HepG2 (cell line): ENCODE measurements at regions not wholly inside any gene's neighbourhood (a gene's known extent, or its start where the extent isn't known, plus 50 kb on each side); places are given as distances from the start of the nearest gene placed in this dataset.

Source experiments
- ATAC-seq: fragments of 200-7000 bp; cut with Tn5 transposase; 3 replicates; pipeline ENCODE4 v1.9.1; 2020; ENCODE audit warnings: mild to moderate bottlenecking, moderate library complexity
- BruUV-seq: library from RNA; stranded (reverse); fragments of 400-500 nt; replicated peaks from 2 replicates; lab custom pipeline; 2021; lab: Mats Ljungman, UMichigan
- CTCF ChIA-PET: fragments of 300-600 bp; formaldehyde crosslinking; extraction: SDS; loops from one replicate; lab custom pipeline; 2021; ENCODE audit warnings: low total read pairs, inconsistent platforms, low intra/inter-chr PET ratio; lab: Yijun Ruan, JAX
- POLR2A ChIA-PET: fragments of 350-600 bp; sonication (Branson Sonifier 250); formaldehyde crosslinking; loops from one replicate; lab custom pipeline; 2020; ENCODE audit warnings: antibody characterized with exemption, inconsistent platforms; lab: Yijun Ruan, JAX
- DNase-seq: peaks from one replicate; pipeline ENCODE4 v3.0.0-alpha.2; 2015; ENCODE audit warnings: low spot score
- FAIRE-seq: peaks from 3 replicates; lab custom pipeline; 2011; peaks lifted over from hg19 to GRCh38; lab: Jason Lieb, UNC
- H2AFZ ChIP-seq: one replicate; pipeline ENCODE4 v1.6.1; 2011; ENCODE audit warnings: low read length, inconsistent platforms
- H3K27ac ChIP-seq: fragments of 300-600 bp; 3 replicates; pipeline ENCODE4 v1.8.0; 2011; ENCODE audit warnings: mixed run types, mild to moderate bottlenecking, mixed read lengths, low read length, inconsistent platforms; ENCODE audit not compliant: insufficient read depth; ENCODE audit errors: extremely low read length
- H3K27me3 ChIP-seq, 2 experiments: fragments of 200-600 bp in 1 of 2; 2 replicates in 1 of 2; 3 replicates in 1 of 2; pipeline versions ENCODE4 v1.6.0 to v1.8.0; 2011; ENCODE audit warnings: low read length in 2 of 2, mild to moderate bottlenecking in 2 of 2, moderate library complexity in 2 of 2, inconsistent platforms in 1 of 2; ENCODE audit not compliant: insufficient read depth in 2 of 2, control insufficient read depth in 1 of 2
- H3K36me3 ChIP-seq, 2 experiments: fragments of 200-600 bp in 1 of 2; replicated peaks in 1 of 2; 2 replicates in 1 of 2; 3 replicates in 1 of 2; pipeline versions ENCODE4 v1.5.1 to v1.8.0; 2011; ENCODE audit warnings: low read length in 2 of 2, inconsistent platforms in 1 of 2; ENCODE audit not compliant: insufficient read depth in 2 of 2, control insufficient read depth in 1 of 2
- H3K4me1 ChIP-seq: 2 replicates; pipeline ENCODE4 v1.5.1; 2012; ENCODE audit warnings: low read length, inconsistent platforms; ENCODE audit not compliant: insufficient read depth
- H3K4me2 ChIP-seq: 2 replicates; pipeline ENCODE4 v1.6.0; 2011; ENCODE audit warnings: low read depth, low read length, inconsistent platforms
- H3K4me3 ChIP-seq, 3 experiments: fragments of 200-600 bp in 1 of 3; sonication (generic), shearing (Covaris generic) in 1 of 3; replicated peaks in 1 of 3; 2 replicates each; pipeline ENCODE4 v1.5.1; 2011 to 2016; ENCODE audit warnings: low read length in 3 of 3, inconsistent platforms in 2 of 3, low read depth in 2 of 3, mild to moderate bottlenecking in 2 of 3, control low read depth in 1 of 3, mixed read lengths in 1 of 3; ENCODE audit not compliant: insufficient read depth in 1 of 3
- H3K79me2 ChIP-seq: one replicate; pipeline ENCODE4 v1.6.1; 2011; ENCODE audit warnings: low read length, inconsistent platforms; ENCODE audit not compliant: insufficient read depth
- H3K9ac ChIP-seq: 2 replicates; pipeline ENCODE4 v1.6.0; 2011; ENCODE audit warnings: mild to moderate bottlenecking, low read depth, low read length, inconsistent platforms; ENCODE audit not compliant: insufficient read depth
- H3K9me3 ChIP-seq: 2 replicates; pipeline ENCODE4 v1.5.1; 2012; ENCODE audit warnings: mild to moderate bottlenecking, low read length
- H4K20me1 ChIP-seq: 2 replicates; pipeline ENCODE4 v1.6.0; 2011; ENCODE audit warnings: inconsistent platforms, mild to moderate bottlenecking, low read length, moderate library complexity; ENCODE audit not compliant: insufficient read depth
- CC2D1A ChIP-seq: sonication (generic); formaldehyde crosslinking; IDR thresholded peaks from 2 replicates; pipeline ENCODE4 v1.8.1; 2023; ENCODE audit warnings: mild to moderate bottlenecking, missing genetic modification reagents
- CEBPG ChIP-seq: IDR thresholded peaks from 2 replicates; pipeline ENCODE4 v1.6.1; 2016
- CHD4 ChIP-seq: fragments of 200-600 bp; sonication (generic); IDR thresholded peaks from 2 replicates; pipeline ENCODE4 v1.7.0; 2017; ENCODE audit warnings: mild to moderate bottlenecking, low read length, borderline replicate concordance
- FOXA1 ChIP-seq, 2 experiments: fragments of 450-650 bp in 1 of 2; sonication (generic) in 1 of 2; formaldehyde crosslinking in 1 of 2; IDR thresholded peaks; 2 replicates each; pipeline versions ENCODE4 v1.4.0 to v1.6.1; 2016 to 2020; ENCODE audit warnings: missing genetic modification reagents in 1 of 2
- GATAD2A ChIP-seq: IDR thresholded peaks from 2 replicates; pipeline ENCODE4 v1.6.1; 2016
- GLMP ChIP-seq: sonication (generic); formaldehyde crosslinking; IDR thresholded peaks from 2 replicates; pipeline ENCODE4 v1.9.0; 2021; ENCODE audit warnings: missing genetic modification reagents, mild to moderate bottlenecking, borderline replicate concordance
- GPN1 ChIP-seq: sonication (generic); formaldehyde crosslinking; IDR thresholded peaks from 2 replicates; pipeline ENCODE4 v1.5.1; 2020; ENCODE audit warnings: missing genetic modification reagents, borderline replicate concordance
- USF2 ChIP-seq, 2 experiments: sonication (generic) in 1 of 2; formaldehyde crosslinking in 1 of 2; IDR thresholded peaks; 2 replicates each; pipeline versions ENCODE4 v1.5.1 to v1.6.1; 2011 to 2020; ENCODE audit warnings: borderline replicate concordance in 1 of 2, low read depth in 1 of 2, low read length in 1 of 2, mild to moderate bottlenecking in 1 of 2, missing genetic modification reagents in 1 of 2, moderate library complexity in 1 of 2
- ZMYM4 ChIP-seq: sonication (generic); formaldehyde crosslinking; IDR thresholded peaks from 2 replicates; pipeline ENCODE4 v1.8.1; 2023; ENCODE audit warnings: mild to moderate bottlenecking, missing genetic modification reagents
- ZNF619 ChIP-seq: sonication (generic); formaldehyde crosslinking; IDR thresholded peaks from 2 replicates; pipeline ENCODE4 v1.4.0; 2020; ENCODE audit warnings: mild to moderate bottlenecking, missing genetic modification reagents
- ZNF703 ChIP-seq: sonication (generic); formaldehyde crosslinking; IDR thresholded peaks from 2 replicates; pipeline ENCODE4 v1.5.1; 2020; ENCODE audit warnings: missing genetic modification reagents, mild to moderate bottlenecking, moderate library complexity, borderline replicate concordance
- WGBS: methylation state at CpG from one replicate; pipeline ENCODE4 v1.1.6; 2017; ENCODE audit warnings: low lambda C conversion rate; 5-methylcytosine and 5-hydroxymethylcytosine counted together
- in situ Hi-C: cut with HindIII; loops from 2 replicates; pipeline ENCODE4 v1.10.0; 2017; ENCODE audit warnings: low pct_unique_long_range_greater_than_20kb; ENCODE audit not compliant: extremely low pct_ligation_motif_present
- intact Hi-C: fragments of 100-400 bp; cut with micrococcal nuclease; formaldehyde crosslinking; loops from one replicate; pipeline ENCODE4 v1.10.0; 2022; ENCODE audit not compliant: unreplicated experiment
- TF ChIP-seq, protein P1 (sequence below): sonication (generic); formaldehyde crosslinking; IDR thresholded peaks from 2 replicates; pipeline ENCODE4 v1.5.0; 2020; ENCODE audit warnings: missing genetic modification reagents

DNA sequence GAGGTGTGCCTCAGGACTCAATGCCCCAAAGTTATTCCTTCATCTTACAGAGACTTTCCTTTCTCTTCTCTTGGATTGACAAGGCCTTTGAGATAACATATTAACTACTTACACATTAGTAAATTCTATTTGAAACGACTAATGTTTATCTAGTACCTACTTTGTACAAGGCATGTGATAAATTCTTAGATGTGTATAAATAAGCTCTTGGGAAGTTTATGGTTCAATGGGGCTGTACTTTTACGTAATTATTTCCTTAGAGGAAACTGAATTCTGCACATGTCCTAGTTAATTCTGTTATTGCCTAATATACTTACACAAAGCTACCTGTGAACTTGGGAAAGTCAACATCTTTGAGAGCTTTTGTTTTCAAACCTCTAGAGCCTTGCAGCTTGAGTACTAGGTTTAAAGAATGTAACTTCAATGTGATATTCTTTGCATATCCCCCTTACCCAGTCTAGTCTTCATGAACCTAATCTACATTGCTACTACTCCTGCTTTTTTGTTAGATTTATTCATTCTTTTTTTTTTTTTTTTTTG, 58.5 kb upstream of the RAP2B start:
- Histone ChIP-seq H4K20me1 (no peaks in the 10 kb centered on the region), H3K4me2 (no peak overlapping the region), H3K9me3 (no peaks in the 10 kb centered on the region), H3K4me1 (0 out of 2 replicates have a peak, but pooled peaks cover 6% of the 10 kb centered on the region), H3K79me2 (no peaks in the 10 kb centered on the region), H3K36me3 (no peaks in the 10 kb centered on the region), H3K27me3 (no peaks in the 10 kb centered on the region), H3K27ac (no peak overlapping the region), H3K4me3 (no peak overlapping the region), H3K9ac (no peak overlapping the region), H2AFZ (no peak overlapping the region)
- in situ Hi-C loops: no loop called here
- intact Hi-C loops: no loop called here
- DNase-seq (no peak), FAIRE-seq (no peak), ATAC-seq (no peak)
- TF ChIP-seq CC2D1A (CRISPR knock-in tag) (no peak), CEBPG (CRISPR knock-in tag) (0 out of 2 replicates have a peak, but pooled peaks have one; percentile 31)
- no TSS peak for BruUV-seq
- ChIA-PET CTCF (no interaction called here), POLR2A (no interaction called here)
- 3% methylated on average over 2 of the region's 2 CpGs for WGBS

DNA sequence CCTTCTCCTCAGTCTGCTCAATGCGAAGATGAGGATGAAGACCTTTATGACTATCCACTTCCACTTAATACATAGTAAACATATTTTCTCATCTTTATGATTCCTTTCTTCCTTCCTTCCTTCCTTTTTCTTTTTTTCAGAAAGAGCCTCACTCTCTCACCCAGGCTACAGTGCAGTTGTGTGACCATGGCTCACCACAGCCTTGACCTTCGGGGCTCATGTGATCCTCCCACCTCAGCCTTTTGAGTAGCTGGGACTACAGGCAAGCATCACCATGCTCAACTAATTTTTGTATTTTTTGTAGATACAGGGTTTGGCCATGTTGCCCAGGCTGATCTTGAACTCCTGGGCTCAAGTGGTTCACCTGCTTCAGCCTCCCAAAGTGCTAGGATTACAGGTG, 52.0 kb upstream of the RAP2B start:
- in situ Hi-C loops (no loop called here), intact Hi-C loops (no loop called here)
- H3K4me1 ChIP-seq: no peaks in the 10 kb centered on the region
- no peak for ATAC-seq
- H3K27ac ChIP-seq: no peak overlapping the region
- no peaks in the 10 kb centered on the region for H3K27me3 ChIP-seq
- FAIRE-seq: no peak
- BruUV-seq: no TSS peak
- WGBS: 48% methylated on average over 2 of the region's 2 CpGs
- no peaks in the 10 kb centered on the region for H3K79me2 ChIP-seq
- no peak overlapping the region for H3K4me2 ChIP-seq
- H3K4me3 ChIP-seq: no peak overlapping the region
- no peaks in the 10 kb centered on the region for H3K36me3 ChIP-seq
- no peaks in the 10 kb centered on the region for H4K20me1 ChIP-seq
- ChIA-PET CTCF (no interaction called here), POLR2A (no interaction called here)
- H2AFZ ChIP-seq: no peak overlapping the region
- DNase-seq: no peak
- no peaks in the 10 kb centered on the region for H3K9me3 ChIP-seq
- H3K9ac ChIP-seq: no peak overlapping the region
- TF ChIP-seq GPN1 (CRISPR knock-in tag): no peak
- no peak for TF ChIP-seq USF2 (IDR thresholded peaks at IDR 0.05; ENCODE audit: low read depth, low read length)
- no peak for TF ChIP-seq USF2 (CRISPR knock-in tag; IDR thresholded peaks at IDR 0.05; ENCODE audit: borderline replicate concordance)
- TF ChIP-seq CHD4: no peak
- no peak for TF ChIP-seq FOXA1 (IDR thresholded peaks at IDR 0.05)
- TF ChIP-seq FOXA1 (CRISPR knock-in tag; IDR thresholded peaks at IDR 0.05): no peak
- TF ChIP-seq, protein P1, sequence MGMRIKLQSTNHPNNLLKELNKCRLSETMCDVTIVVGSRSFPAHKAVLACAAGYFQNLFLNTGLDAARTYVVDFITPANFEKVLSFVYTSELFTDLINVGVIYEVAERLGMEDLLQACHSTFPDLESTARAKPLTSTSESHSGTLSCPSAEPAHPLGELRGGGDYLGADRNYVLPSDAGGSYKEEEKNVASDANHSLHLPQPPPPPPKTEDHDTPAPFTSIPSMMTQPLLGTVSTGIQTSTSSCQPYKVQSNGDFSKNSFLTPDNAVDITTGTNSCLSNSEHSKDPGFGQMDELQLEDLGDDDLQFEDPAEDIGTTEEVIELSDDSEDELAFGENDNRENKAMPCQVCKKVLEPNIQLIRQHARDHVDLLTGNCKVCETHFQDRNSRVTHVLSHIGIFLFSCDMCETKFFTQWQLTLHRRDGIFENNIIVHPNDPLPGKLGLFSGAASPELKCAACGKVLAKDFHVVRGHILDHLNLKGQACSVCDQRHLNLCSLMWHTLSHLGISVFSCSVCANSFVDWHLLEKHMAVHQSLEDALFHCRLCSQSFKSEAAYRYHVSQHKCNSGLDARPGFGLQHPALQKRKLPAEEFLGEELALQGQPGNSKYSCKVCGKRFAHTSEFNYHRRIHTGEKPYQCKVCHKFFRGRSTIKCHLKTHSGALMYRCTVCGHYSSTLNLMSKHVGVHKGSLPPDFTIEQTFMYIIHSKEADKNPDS: no peak
- no peak for TF ChIP-seq ZNF619
- no peak for TF ChIP-seq ZMYM4 (CRISPR knock-in tag)
- TF ChIP-seq GATAD2A (CRISPR knock-in tag): no peak
- TF ChIP-seq ZNF703: no peak
- no peak for TF ChIP-seq GLMP (CRISPR knock-in tag)
